ENCODE measurements at regions not wholly inside any gene's neighbourhood (a gene's known extent, or its start where the extent isn't known, plus 50 kb on each side); places are given as distances from the start of the nearest gene placed in this dataset.

GRCh38 chr10:94125856-94126255 is 132.1 kb downstream of the PLCE1 start:
- TF ChIP-seq ATF1 (CRISPR knock-in tag; IDR thresholded peaks at IDR 0.05), result no peak
- no peak for TF ChIP-seq CTCF (IDR thresholded peaks at IDR 0.05)
- TF ChIP-seq ETV6 (CRISPR knock-in tag; IDR thresholded peaks at IDR 0.05), result no peak
- TF ChIP-seq, protein P1, sequence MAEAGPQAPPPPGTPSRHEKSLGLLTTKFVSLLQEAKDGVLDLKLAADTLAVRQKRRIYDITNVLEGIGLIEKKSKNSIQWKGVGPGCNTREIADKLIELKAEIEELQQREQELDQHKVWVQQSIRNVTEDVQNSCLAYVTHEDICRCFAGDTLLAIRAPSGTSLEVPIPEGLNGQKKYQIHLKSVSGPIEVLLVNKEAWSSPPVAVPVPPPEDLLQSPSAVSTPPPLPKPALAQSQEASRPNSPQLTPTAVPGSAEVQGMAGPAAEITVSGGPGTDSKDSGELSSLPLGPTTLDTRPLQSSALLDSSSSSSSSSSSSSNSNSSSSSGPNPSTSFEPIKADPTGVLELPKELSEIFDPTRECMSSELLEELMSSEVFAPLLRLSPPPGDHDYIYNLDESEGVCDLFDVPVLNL (CRISPR knock-in tag; IDR thresholded peaks at IDR 0.05; ENCODE audit: borderline replicate concordance, low read depth), result no peak
- TF ChIP-seq JUN (CRISPR knock-in tag; IDR thresholded peaks at IDR 0.05), result no peak
- TF ChIP-seq USF1 (CRISPR knock-in tag; IDR thresholded peaks at IDR 0.05), result no peak

Data from WTC11 (cell line).